Body of pancreas (tissue), 4 donors: ENCODE measurements at regions not wholly inside any gene's neighbourhood (a gene's known extent, or its start where the extent isn't known, plus 50 kb on each side); places are given as distances from the start of the nearest gene placed in this dataset.

ENCODE experiments used
- CTCF ChIP-seq, 7 experiments: fragments of 450-650 bp in 4 of 7; fragments of 200-600 bp in 3 of 7; sonication (generic) in 3 of 7; IDR thresholded peaks; one replicate each; pipeline ENCODE4 v1.5.1; 2016 to 2019; ENCODE audit warnings: antibody characterized with exemption in 7 of 7
- POLR2A ChIP-seq, 3 donors: fragments of 450-650 bp; IDR thresholded peaks; one replicate each; pipeline ENCODE4 v1.6.1; 2016; ENCODE audit warnings: antibody characterized with exemption in 3 of 3, mild to moderate bottlenecking in 2 of 3

DNA sequence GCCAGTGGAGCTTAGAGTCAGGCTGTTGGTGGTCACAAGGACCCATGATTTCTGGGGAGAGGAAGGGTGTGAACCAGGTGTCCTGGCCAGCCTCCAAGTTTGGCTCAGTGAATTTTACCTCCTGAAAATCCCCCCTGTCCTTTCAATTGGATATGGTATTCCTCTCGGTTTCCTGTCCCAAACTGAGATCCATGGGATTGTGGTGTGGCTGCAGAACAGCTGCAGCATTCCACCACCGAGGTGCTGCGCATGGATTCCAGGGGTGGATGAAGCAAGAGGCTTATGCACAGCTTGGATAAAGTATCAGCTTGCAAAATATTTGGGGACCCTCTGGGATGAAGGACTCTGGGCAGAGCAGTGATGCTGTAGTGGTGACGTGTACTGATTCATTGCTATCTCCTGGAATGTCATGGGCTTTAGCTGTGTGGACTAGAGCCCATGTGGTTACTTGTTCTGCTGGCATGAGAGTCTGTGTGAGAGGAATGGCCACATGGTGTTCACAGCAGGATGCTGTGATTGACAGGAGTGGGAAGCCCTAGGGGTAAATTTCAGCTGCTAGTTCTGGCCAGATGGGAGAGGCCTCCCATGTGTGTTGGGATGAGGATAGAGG, 148.7 kb upstream of the SPAG17 start:
- TF ChIP-seq CTCF (IDR thresholded peaks at IDR 0.05) (no peak), POLR2A (IDR thresholded peaks at IDR 0.05) (no peak)
